Skin of body (tissue), 1 donor: ENCODE measurements at regions not wholly inside any gene's neighbourhood (a gene's known extent, or its start where the extent isn't known, plus 50 kb on each side); places are given as distances from the start of the nearest gene placed in this dataset.

ENCODE experiments used
- DNase-seq: peaks from one replicate; lab custom pipeline; 2025; lab: John Stamatoyannopoulos, UW

DNA sequence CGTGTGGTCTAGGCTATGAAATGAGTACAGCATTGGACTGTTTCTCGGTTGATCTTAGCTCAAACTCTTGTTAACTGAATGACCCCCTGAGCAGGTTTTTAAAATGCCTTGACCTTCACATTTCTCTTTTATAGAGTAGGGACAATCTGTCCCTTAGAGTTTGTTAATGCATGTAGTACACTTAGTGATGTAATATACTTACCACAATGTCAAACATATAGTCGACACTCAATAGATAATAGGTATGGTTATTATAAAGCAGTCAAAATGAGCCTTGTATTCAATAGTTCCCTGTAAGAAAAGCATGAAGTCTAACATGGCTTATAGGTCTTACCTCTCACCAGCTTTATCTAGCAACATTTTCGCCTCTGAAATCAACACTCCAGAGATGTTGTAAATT is 161.0 kb upstream of the RUNX1 start:
- DNase-seq: no peak

DNA sequence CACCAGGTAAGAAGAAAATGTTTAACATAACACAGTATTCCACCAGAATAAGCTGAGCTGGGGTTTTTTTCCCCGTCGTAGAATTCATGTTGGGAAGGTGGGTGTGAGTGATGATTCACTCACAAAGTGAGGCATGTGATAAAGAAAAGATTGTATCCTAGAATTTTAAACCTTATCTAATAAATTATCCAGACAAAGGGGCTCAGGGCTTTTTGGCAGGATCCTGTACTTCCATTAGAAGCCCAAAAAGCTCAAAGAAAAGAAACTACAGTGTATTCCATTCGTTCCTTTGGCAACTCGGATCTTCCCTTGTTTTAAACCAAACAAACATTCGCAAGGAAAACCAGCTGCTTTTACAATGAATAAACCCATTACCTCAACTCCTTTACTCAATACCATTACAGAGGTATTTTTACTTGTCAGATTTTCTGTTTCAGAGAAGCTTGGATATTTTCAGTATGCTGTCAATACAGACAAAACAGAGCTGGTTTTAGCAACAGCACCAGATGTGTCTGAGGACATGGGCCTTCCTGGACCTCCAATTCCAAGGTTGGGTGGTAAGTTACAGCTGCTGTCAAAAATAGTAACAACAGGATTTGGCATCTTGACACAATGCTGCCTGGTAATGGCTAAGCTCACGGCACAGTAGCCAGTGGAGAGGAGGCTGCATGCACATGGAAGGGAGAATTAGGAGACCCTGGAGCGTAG is 159.9 kb upstream of the RUNX1 start:
- no peak for DNase-seq

DNA sequence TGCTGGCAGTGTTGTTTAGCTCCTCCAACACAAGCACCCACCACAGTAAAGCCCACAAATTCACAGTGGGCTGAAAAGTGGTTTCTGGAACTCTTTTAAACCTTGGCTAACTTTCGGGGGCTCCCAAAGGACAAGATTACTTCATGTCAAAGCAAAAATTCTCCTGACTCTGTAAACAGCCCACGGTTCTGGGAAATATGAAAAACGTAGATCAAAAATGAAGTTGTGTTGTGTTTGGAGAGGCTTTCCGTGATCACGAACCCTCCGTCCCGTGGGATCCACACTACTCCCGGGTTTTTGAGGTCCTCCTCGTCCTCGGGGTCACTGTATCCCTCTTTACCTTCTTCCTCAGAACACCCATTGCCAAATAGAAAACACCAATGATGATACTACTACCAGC is 159.0 kb upstream of the RUNX1 start:
- DNase-seq: no peak

GRCh38 chr21:35207322-35207721 is 158.2 kb upstream of the RUNX1 start:
- no peak for DNase-seq

GRCh38 chr21:35206141-35207125 is 157.3 kb upstream of the RUNX1 start:
- DNase-seq: no peak

- DNase-seq: peak; percentile 76
These were observed 155.9 kb upstream of the RUNX1 start for GRCh38 chr21:35204850-35205541.

DNA sequence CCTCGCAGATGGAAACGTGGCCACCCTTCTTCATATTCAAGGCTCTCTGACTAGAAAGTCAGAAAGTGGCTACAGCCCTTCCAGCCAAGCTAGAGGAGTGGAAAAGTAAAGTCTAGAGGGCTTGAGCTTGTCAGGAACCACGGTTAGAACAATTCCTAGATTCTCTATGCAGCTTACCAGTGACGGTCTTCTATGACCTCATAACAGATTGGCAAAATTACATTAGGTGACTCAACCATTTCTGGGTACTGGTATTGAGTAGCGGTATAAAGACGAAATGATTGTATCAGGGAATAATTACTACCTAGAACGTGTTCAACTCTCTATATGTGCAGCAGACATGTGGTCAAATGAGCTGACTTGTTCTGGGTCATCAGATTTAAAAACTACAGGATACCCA is 155.0 kb upstream of the RUNX1 start:
- DNase-seq: no peak

DNA sequence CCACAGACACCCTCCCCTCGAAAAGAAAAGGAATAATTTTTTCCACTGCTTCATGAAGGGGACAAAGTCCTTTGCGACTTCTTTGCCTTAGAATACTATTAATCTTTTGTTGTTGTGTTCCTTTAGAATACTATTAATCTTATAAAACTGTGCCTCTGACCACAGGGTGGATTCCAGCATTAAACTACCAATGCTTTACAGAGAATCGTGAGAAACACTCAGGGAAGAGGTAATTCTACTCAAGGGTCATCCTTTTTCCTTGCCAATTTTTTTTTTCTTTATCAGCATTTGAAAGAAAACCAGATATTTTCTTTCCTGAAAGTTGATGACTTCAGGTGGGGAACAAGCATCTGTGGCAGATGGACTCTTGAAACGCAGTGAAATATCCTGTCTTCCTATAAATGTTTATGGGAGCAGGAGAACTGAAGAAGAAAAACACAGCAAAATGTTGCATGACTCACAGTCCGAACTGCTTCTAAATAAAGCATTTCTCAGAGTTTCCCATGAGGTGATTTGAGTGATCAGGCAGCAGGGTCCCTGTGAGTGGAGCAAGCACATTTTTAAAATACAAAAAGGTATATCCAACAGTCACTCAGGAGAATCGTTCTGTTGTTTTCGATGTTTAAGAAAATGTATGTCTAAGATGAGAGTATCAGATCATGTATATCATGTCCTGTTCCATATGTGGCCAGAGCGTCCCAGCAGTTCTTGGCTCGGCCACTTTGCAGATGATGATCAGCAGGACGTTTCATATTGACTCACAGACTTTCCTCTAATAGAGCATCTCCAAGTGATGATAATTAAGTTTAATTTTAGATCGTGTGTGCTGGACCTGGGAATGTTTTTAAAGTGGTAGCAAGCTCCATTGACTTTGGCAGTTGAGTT is 154.2 kb upstream of the RUNX1 start:
- DNase-seq: no peak

GRCh38 chr21:35202431-35202830 is 153.3 kb upstream of the RUNX1 start:
- DNase-seq: no peak

GRCh38 chr21:35201799-35202198 is 152.7 kb upstream of the RUNX1 start:
- DNase-seq: no peak

- no peak for DNase-seq
These were observed 152.2 kb upstream of the RUNX1 start for GRCh38 chr21:35201288-35201687.

DNA sequence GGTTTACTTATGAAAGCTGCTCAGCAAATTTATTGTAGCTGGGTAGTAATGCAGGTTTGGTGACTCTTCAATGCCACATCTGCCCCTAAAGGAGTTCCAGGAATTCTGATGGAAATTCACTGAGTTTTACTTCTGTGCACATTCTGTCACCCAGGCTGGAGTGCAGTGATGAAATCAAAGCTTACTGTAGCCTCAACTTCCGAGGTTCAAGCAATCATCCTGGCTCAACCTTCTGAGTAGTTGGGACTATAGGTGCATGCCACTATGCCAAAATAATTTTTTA is 150.6 kb upstream of the RUNX1 start:
- no peak for DNase-seq

- DNase-seq: no peak
These were observed 150.1 kb upstream of the RUNX1 start for GRCh38 chr21:35198982-35199732.

GRCh38 chr21:35198565-35198964 is 149.5 kb upstream of the RUNX1 start:
- no peak for DNase-seq

- DNase-seq: peak; percentile 67
These were observed 148.9 kb upstream of the RUNX1 start for GRCh38 chr21:35197992-35198431.

- no peak for DNase-seq
These were observed 148.1 kb upstream of the RUNX1 start for GRCh38 chr21:35197191-35197590.

- DNase-seq: no peak
These were observed 147.0 kb upstream of the RUNX1 start for GRCh38 chr21:35196128-35196527.

DNA sequence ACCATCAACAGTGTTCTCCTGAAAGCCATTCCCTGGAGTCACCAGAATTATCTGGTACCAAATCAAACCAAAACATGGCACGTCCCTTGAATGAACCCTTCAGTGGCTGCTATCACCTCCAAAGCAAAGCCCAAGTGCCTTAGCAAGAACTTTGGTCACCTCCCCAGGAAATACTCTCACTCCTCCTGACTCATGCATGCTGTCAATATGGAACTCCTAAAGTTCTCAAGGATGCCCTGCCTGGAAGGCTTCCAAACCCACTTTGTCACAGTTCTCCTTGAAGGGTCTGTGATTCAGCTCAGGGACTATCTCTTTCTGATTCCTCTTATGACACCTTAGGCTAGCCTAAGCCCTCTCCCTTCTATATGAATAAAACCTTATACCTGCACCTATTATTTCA is 146.1 kb upstream of the RUNX1 start:
- DNase-seq: no peak

- DNase-seq: no peak
These were observed 142.7 kb upstream of the RUNX1 start for GRCh38 chr21:35191754-35192153.

DNA sequence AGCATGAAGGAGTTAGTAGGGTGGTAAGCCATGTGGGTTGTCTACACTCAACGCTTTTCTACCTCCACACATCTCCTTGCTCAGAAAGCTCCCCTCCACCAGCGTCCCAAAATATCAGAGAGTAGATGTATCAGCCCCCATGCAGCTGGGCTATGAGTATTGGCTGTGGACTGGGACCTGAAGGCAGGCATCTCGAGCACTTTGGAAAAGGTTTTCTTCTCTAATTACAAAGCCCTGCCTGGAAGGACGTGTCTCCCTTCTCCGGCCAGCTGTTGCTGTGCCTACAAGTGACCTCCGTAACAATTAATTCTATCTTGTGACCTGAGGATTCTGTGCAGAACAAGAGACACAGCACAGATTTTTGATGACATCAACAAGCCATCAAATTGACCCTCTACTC is 142.0 kb upstream of the RUNX1 start:
- no peak for DNase-seq
